ENCODE measurements at regions not wholly inside any gene's neighbourhood (a gene's known extent, or its start where the extent isn't known, plus 50 kb on each side); places are given as distances from the start of the nearest gene placed in this dataset.

DNA sequence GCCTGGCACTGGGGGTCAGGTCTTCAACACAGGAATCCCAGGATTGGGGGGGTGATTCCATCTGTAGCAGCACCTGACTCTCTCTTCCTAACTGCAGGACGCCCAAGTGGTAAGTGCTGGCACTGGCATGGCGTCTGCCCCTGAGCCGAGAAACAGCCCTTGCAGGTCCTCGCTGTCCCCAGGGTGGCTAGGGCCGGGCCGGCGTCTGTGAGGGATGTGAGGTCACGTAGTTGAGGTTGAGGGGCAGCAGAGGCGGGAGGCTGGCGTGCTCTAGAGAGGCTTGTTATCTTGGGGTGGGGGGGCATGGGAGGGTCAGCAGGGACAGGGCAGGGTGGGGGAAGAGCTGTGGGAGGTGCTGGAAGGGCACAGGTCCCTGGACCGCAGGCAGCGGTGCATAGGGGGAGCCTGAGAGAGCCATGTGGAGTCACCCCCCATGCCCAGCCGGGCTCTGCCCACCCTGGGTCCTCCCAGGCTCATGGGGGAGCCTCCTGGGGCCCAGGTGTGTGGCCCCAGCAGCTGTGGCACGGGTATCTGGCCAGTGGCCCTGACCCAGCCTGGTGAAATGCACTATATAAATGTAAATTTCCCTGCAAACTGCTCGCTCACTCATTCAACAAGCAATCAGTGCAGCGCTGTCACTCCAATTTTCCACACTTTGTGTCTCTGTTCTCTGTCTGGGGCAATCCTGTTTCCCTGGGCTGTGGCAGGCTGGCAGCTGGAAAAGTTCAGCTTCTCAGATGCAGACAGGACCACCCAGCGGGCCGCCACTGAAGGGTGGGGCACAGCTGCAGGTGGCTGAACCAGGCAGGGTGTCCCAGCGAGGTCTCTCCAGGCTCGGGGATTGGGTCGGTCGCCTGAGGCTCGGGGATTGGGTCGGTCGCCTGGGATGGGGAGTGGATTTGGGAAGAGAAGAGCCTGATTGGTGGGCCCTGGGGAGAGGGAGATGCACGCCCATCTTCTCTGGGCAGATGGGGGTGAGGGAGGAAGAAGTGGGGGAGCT, 102.2 kb upstream of the NKX1-1 start:
- no peak for DNase-seq

DNA sequence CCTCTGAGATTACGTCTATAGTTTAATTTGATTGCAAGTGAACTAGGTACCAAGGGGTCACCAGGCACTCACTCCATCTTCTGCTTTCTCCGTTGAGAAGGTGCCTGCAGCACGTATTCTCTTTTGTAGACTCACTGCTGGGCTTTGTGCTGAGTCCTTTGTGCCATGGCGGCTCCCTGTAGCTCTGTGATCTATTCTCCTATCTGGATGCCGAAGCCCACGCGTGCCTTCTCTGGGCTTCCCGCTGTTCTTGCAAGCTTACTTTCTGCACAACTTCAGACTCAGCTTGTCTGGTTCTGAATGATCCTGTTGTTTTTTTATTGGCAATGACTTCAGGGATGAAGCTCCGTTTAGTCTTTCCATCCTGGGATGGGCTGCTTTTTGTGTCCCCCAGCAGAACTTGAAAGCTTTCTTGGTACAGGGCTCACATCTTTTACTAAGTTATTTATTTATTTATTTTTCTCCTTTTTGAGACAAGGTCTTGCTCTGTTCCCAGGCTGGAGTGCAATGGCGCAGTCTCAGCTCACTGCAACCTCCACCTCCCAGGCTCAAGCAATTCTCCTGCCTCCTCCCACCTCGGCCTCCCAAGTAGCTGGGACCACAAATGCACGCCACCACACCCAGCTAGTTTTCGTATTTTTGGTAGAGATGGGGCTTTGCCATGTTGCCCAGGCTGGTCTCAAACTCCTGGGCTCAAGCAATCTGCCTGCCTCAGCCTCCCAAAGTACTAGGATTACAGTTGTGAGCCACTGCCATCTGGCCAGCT, 100.9 kb upstream of the NKX1-1 start:
- DNase-seq = no peak

- DNase-seq = no peak
Observed at GRCh38 chr4:1505511-1506460, 99.5 kb upstream of the NKX1-1 start.

GRCh38 chr4:1504595-1505500, 98.6 kb upstream of the NKX1-1 start:
- no peak for DNase-seq

DNA sequence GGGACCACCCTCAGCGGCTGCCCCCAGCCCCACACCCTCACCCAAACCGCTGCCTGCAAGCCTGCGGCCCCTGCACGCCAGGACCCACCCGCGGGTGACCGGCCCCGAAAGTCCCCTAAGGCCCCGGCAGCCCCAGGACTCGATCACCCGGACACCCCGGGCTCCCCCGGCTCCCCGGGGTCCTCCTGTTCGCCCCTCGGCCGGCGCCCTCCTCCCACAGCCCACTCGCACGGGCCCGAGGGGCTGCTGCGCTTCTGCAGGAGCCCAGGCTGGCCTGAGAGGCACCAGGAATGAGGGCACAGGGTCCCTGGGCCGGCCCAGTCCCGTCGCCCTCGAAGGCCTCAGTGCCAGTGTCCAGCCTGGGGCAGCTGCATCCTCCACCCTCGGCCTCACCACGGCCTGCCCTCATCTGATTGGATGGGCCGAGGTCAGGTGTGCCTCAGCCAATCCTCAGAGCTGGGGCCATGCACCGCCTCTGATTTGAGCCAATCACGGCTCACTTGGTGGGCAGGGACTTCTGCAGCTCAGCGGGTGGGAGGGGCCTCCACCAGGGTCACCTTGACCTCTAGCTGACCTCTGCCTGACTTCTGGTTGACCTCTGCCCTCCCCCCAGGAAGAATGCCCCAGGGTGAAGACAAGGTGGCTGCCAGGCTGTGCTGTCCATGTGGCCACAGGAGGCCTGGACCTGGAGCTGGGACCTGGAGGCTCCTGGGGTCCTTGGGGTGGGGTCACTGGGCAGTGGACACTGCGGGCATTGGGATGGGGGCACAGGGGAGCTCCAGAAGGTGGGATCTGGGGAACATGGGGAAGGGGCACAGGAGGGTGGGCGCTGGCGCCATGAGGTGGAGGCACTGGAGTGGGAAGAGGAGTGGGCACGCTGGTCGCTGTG, 97.6 kb upstream of the NKX1-1 start:
- DNase-seq = no peak

DNA sequence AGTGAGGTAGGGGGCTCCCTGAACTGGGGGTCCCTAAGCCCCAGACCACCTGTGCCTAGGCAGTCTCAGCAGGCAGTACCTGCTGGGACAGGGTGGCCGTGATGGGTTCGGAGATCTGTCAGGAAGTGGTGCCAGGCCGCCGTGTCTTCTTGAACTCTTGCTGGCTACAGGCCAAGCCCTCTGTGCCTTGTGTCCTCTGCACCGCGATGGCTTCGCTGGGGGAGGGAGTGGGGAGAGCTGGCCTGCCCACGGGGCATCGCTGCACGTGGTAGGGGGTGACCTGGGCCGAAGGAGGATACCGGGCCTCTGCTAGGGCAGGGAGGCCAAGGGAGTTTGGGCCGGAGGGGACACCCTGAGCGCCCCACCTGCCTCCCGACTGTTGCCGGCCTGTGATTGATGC, 96.7 kb upstream of the NKX1-1 start:
- no peak for DNase-seq

DNA sequence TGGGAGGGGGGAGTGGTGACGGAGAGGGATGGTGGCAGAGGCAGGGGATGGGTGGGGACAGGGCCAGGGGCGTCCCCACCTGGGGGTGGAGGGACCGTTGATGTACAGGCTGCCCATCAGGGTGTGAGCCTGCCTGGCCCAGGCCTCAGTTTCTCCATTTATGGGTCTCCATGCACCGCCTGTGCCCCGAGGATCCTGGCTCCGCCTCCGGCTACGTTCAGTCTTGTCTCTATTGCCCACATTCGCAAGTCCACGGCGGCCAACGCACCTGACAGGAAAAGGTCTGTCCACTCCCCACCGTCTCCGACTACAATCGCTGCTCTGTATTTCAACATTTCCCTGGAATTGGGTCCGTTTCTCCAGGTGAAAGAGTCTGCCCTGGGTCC, 96.3 kb upstream of the NKX1-1 start:
- no peak for DNase-seq

GRCh38 chr4:1501754-1502500, 95.7 kb upstream of the NKX1-1 start:
- DNase-seq = no peak

- DNase-seq = no peak
Observed at GRCh38 chr4:1500966-1501753, 94.9 kb upstream of the NKX1-1 start.

GRCh38 chr4:1500231-1500965, 94.2 kb upstream of the NKX1-1 start:
- no peak for DNase-seq

DNA sequence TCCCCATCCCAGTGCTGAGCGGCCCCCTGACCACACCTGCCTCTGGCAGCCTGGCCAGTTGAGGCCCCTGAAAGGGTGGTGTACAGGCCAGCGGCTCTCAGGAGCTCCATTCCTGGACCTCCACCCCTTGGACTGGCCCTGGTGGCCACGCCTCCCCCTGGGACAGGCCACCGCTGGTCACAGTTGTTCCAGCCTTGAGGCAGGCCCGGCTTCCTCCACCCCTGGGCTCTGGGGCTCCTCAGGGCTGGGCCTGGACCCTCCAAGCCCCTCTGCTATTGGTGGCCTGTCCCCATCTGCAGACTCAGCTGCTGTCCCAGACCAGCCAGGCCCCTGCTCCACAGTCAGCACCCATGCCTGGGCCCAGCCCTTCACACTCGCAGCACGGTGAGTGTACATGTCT, 93.2 kb upstream of the NKX1-1 start:
- no peak for DNase-seq

GRCh38 chr4:1497189-1497801, 91.1 kb upstream of the NKX1-1 start:
- DNase-seq = no peak

DNA sequence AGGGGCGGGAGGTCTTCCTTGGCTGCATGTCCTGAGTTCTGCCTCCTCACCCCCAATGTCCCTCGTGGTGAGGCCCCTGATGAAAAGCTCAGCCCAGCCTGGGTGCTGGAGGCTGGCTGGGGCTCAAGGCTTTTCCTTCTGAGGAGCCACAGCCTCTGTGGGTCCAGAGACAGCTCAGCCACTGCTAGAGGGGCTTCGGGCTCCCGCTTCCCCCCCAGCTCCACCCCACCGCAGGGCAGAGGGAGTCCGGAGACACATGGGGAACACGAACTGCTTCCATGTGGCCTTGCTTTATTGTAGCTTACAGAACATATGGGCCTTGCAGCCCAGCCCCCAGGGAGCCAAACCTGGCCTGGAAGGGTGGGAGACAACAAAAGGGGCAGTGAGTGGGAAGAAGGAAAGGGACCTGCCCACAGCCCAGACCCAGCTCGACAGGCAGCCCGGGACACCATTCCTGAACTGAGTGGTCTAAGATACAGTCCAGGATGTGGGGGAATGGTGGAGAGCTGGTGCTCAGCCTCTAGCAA, 89.9 kb upstream of the NKX1-1 start:
- no peak for DNase-seq

GRCh38 chr4:1495416-1496115, 89.3 kb upstream of the NKX1-1 start:
- no peak for DNase-seq

GRCh38 chr4:1494416-1495315, 88.4 kb upstream of the NKX1-1 start:
- DNase-seq = no peak

All from stimulated activated CD4-positive, alpha-beta T cell treated with anti-CD3 and anti-CD28 coated beads, Interleukin-2, amount 100 ng/mL, for 48 hours (primary cell).